ENCODE measurements at regions not wholly inside any gene's neighbourhood (a gene's known extent, or its start where the extent isn't known, plus 50 kb on each side); places are given as distances from the start of the nearest gene placed in this dataset.

DNA sequence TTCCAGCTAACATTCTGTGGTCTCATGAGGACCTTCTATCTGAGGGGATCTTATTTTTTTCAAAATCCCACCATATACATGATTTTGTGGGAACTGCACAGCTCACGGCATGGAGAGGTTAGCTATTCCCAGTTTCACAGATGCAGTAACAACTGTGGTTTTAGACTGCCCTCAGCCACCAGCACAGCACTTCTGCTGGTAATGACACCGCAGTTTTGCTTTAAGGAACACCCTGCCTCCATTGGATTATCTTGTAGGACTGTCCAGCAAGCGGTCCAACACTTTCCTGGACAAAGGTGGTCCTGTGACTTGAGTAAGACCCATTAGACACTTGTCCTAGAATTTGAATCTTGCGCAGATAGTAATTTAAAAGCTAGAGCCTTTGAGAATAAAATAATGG lies 65.3 kb upstream of the SMNDC1 start:
- no peak for TF ChIP-seq CTCF (IDR thresholded peaks at IDR 0.05; ENCODE audit: low read length)
- TF ChIP-seq EZH2 (IDR thresholded peaks at IDR 0.05; ENCODE audit: borderline replicate concordance, low read length): no peak

Data from OCI-LY1 (cell line).